K562 (cell line): ENCODE measurements at regions not wholly inside any gene's neighbourhood (a gene's known extent, or its start where the extent isn't known, plus 50 kb on each side); places are given as distances from the start of the nearest gene placed in this dataset.

Experiments
- ATAC-seq: fragments of 200-7000 bp; cut with Tn5 transposase; 3 replicates; pipeline ENCODE4 v1.9.1; 2020; ENCODE audit warnings: moderate library complexity
- BruUV-seq: library from RNA; stranded (reverse); fragments of 400-500 nt; replicated peaks from 2 replicates; lab custom pipeline; 2021; lab: Mats Ljungman, UMichigan
- CTCF ChIA-PET: fragments of 300-600 bp; formaldehyde crosslinking; extraction: SDS; loops from one replicate; lab custom pipeline; 2021; ENCODE audit warnings: low intra/inter-chr PET ratio; lab: Yijun Ruan, JAX
- POLR2A ChIA-PET: fragments of 300-600, 350-650 bp; sonication (Branson Sonifier 250); formaldehyde crosslinking; extraction: SDS; loops from one replicate; lab custom pipeline; 2021; ENCODE audit warnings: antibody characterized with exemption, inconsistent platforms; lab: Yijun Ruan, JAX
- DNase-seq, 4 experiments: peaks; one replicate each; pipeline versions ENCODE4 v3.0.0 to v3.0.0-alpha.2; 2011 to 2018; ENCODE audit warnings: low spot score in 3 of 4, mixed read lengths in 3 of 4; ENCODE audit errors: extremely low read depth in 1 of 4
- FAIRE-seq: peaks from 2 replicates; lab custom pipeline; 2011; peaks lifted over from hg19 to GRCh38; lab: Jason Lieb, UNC
- H2AFZ ChIP-seq: 2 replicates; pipeline ENCODE4 v1.6.0; 2011; ENCODE audit warnings: low read depth, low read length, control low read depth, inconsistent platforms
- H3K27ac ChIP-seq: fragments of 200-600 bp; 3 replicates; pipeline ENCODE4 v1.8.0; 2011; ENCODE audit warnings: low read depth, mild to moderate bottlenecking, control low read depth, inconsistent platforms, low read length, moderate library complexity, mixed read lengths; ENCODE audit errors: extremely low read depth
- H3K27me3 ChIP-seq, 2 experiments: fragments of 300-600 bp in 1 of 2; 2 replicates in 1 of 2; 3 replicates in 1 of 2; pipeline versions ENCODE4 v1.6.0 to v1.8.0; 2011; ENCODE audit warnings: inconsistent platforms in 2 of 2, low read length in 2 of 2, mild to moderate bottlenecking in 1 of 2, mixed read lengths in 1 of 2, moderate library complexity in 1 of 2; ENCODE audit not compliant: control insufficient read depth in 2 of 2, insufficient read depth in 2 of 2
- H3K36me3 ChIP-seq: fragments of 300-600 bp; 3 replicates; pipeline ENCODE4 v1.8.0; 2011; ENCODE audit warnings: mild to moderate bottlenecking, low read length, inconsistent platforms; ENCODE audit not compliant: control insufficient read depth, insufficient read depth
- H3K4me1 ChIP-seq, 2 experiments: fragments of 200-600 bp in 1 of 2; replicated peaks in 1 of 2; 2 replicates in 1 of 2; 3 replicates in 1 of 2; pipeline versions ENCODE4 v1.5.1 to v1.8.0; 2011; ENCODE audit warnings: inconsistent platforms in 2 of 2, low read length in 2 of 2, mild to moderate bottlenecking in 1 of 2, mixed read lengths in 1 of 2, moderate library complexity in 1 of 2; ENCODE audit not compliant: control insufficient read depth in 2 of 2, insufficient read depth in 2 of 2
- H3K4me2 ChIP-seq: 2 replicates; pipeline ENCODE4 v1.6.1; 2011; ENCODE audit warnings: low read length, control low read depth, inconsistent platforms, mixed read lengths; ENCODE audit not compliant: insufficient read depth
- H3K4me3 ChIP-seq: fragments of 200-600 bp; sonication (generic), shearing (Covaris generic); 2 replicates; pipeline ENCODE4 v1.5.1; 2016; ENCODE audit warnings: control low read depth, inconsistent platforms
- H3K79me2 ChIP-seq: fragments of 200-600 bp; 3 replicates; pipeline ENCODE4 v1.8.0; 2011; ENCODE audit warnings: low read length, inconsistent platforms; ENCODE audit not compliant: control insufficient read depth, insufficient read depth
- H3K9ac ChIP-seq, 2 experiments: 2 replicates each; pipeline versions ENCODE4 v1.6.0 to v1.6.1; 2011; ENCODE audit warnings: low read depth in 2 of 2, low read length in 2 of 2, control low read depth in 1 of 2, inconsistent platforms in 1 of 2, mild to moderate bottlenecking in 1 of 2, mixed read lengths in 1 of 2; ENCODE audit not compliant: insufficient read depth in 1 of 2
- H3K9me1 ChIP-seq: one replicate; pipeline ENCODE4 v1.6.0; 2011; ENCODE audit warnings: inconsistent platforms, mild to moderate bottlenecking, low read length, moderate library complexity; ENCODE audit not compliant: control insufficient read depth, insufficient read depth
- H3K9me3 ChIP-seq: replicated peaks from 2 replicates; pipeline ENCODE4 v1.5.1; 2011; ENCODE audit warnings: low read depth, low read length, inconsistent platforms; ENCODE audit not compliant: control insufficient read depth, insufficient read depth
- H4K20me1 ChIP-seq: replicated peaks from 2 replicates; pipeline ENCODE4 v1.6.1; 2011; ENCODE audit warnings: low read length, inconsistent platforms, mixed read lengths; ENCODE audit not compliant: control insufficient read depth, insufficient read depth
- CREBBP ChIP-seq: IDR thresholded peaks from one replicate; pipeline ENCODE4 v1.6.1; 2012; ENCODE audit warnings: low read depth, mild to moderate bottlenecking, control low read depth, inconsistent platforms, low read length
- HLTF ChIP-seq: fragments of 450-650 bp; IDR thresholded peaks from 2 replicates; pipeline ENCODE4 v1.6.1; 2016
- SRSF7 ChIP-seq: fragments of 200-400 bp; formaldehyde crosslinking; optimal IDR thresholded peaks from 2 replicates; pipeline ENCODE3; 2017; ENCODE audit warnings: mild to moderate bottlenecking, low read depth, low read length
- STAT5A ChIP-seq: IDR thresholded peaks from 2 replicates; pipeline ENCODE4 v1.6.1; 2012; ENCODE audit warnings: low read length, inconsistent platforms, borderline replicate concordance
- ZNF785 ChIP-seq: fragments of 250-450 bp; sonication (Bioruptor Pico); IDR thresholded peaks from 2 replicates; pipeline ENCODE4 v1.4.0; 2020; ENCODE audit warnings: mild to moderate bottlenecking
- WGBS: fragments of 100-300 bp; shearing (Covaris generic); methylation state at CpG from one replicate; pipeline ENCODE4 v1.1.6; 2016; ENCODE audit warnings: low coverage, mixed read lengths; ENCODE audit not compliant: insufficient coverage; ENCODE audit errors: missing lambda C conversion rate; 5-methylcytosine and 5-hydroxymethylcytosine counted together
- in situ Hi-C: fragments of 300-500 bp; cut with MboI; formaldehyde crosslinking; loops from 4 replicates; pipeline ENCODE4 v1.15.0; 2018; ENCODE audit warnings: inconsistent platforms, mixed read lengths
- intact Hi-C: fragments of 100-400 bp; cut with micrococcal nuclease; formaldehyde crosslinking; loops from 2 replicates; pipeline ENCODE4 v1.14.2; 2022
- TF ChIP-seq, protein P1 (sequence below), 3 experiments: fragments of 200-800 bp in 1 of 3; sonication (Bioruptor generic) in 1 of 3; sonication (generic) in 1 of 3; formaldehyde crosslinking in 1 of 3; IDR thresholded peaks; 2 replicates each; pipeline versions ENCODE4 v1.6.1 to v1.8.0; 2016 to 2022; ENCODE audit warnings: mild to moderate bottlenecking in 2 of 3, missing compliant biosample characterization in 2 of 3, missing genetic modification characterization in 2 of 3, missing genetic modification reagents in 1 of 3
- TF ChIP-seq, protein P2 (sequence below): fragments of 250-450 bp; sonication (Bioruptor Pico); IDR thresholded peaks from 2 replicates; pipeline ENCODE4 v1.5.0; 2020; ENCODE audit warnings: mild to moderate bottlenecking

- WGBS = 0% methylated on average over 2 of the region's 2 CpGs
- H3K36me3 ChIP-seq = no peaks in the 10 kb centered on the region
- ATAC-seq (no peak), DNase-seq (no peak), FAIRE-seq (no peak)
- TF ChIP-seq HLTF (no peak), SRSF7 (no peak), STAT5A (no peak)
- TF ChIP-seq, protein P1, sequence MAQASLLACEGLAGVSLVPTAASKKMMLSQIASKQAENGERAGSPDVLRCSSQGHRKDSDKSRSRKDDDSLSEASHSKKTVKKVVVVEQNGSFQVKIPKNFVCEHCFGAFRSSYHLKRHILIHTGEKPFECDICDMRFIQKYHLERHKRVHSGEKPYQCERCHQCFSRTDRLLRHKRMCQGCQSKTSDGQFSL (CRISPR knock-in tag; IDR thresholded peaks at IDR 0.05) = no peak
- TF ChIP-seq, protein P1 (tag; IDR thresholded peaks at IDR 0.05) = no peak
- no peaks in the 10 kb centered on the region for H4K20me1 ChIP-seq
- no peak overlapping the region for H2AFZ ChIP-seq
- H3K4me3 ChIP-seq = no peak overlapping the region
- no TSS peak for BruUV-seq
- intact Hi-C loops (no loop called here), in situ Hi-C loops (no loop called here)
- H3K4me1 ChIP-seq = no peaks in the 10 kb centered on the region
- ChIA-PET POLR2A (no interaction called here), CTCF (no interaction called here)
- no peaks in the 10 kb centered on the region for H3K9me1 ChIP-seq
- no peak overlapping the region for H3K9ac ChIP-seq
- H3K79me2 ChIP-seq = no peaks in the 10 kb centered on the region
- H3K4me2 ChIP-seq = no peak overlapping the region
- no peaks in the 10 kb centered on the region for H3K27me3 ChIP-seq
- H3K9me3 ChIP-seq = no peaks in the 10 kb centered on the region
- H3K27ac ChIP-seq = no peak overlapping the region
Measured at GRCh38 chrX:81779701-81780100, 577.8 kb downstream of the SH3BGRL start.

- Histone ChIP-seq H3K9ac (no peak overlapping the region), H3K27me3 (no peaks in the 10 kb centered on the region)
- 0% methylated on average over 1 of the region's 1 CpG for WGBS
- TF ChIP-seq CREBBP (no peak), ZNF785 (CRISPR knock-in tag) (no peak)
- TF ChIP-seq, protein P2, sequence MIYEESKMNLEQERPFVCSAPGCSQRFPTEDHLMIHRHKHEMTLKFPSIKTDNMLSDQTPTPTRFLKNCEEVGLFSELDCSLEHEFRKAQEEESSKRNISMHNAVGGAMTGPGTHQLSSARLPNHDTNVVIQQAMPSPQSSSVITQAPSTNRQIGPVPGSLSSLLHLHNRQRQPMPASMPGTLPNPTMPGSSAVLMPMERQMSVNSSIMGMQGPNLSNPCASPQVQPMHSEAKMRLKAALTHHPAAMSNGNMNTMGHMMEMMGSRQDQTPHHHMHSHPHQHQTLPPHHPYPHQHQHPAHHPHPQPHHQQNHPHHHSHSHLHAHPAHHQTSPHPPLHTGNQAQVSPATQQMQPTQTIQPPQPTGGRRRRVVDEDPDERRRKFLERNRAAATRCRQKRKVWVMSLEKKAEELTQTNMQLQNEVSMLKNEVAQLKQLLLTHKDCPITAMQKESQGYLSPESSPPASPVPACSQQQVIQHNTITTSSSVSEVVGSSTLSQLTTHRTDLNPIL (CRISPR knock-in tag) = no peak
- TF ChIP-seq, all 486 proteins: peak for 0
- in situ Hi-C loops (no loop called here), intact Hi-C loops (no loop called here)
- DNase-seq (no peak), FAIRE-seq (no peak), ATAC-seq (no peak)
- CTCF ChIA-PET = no interaction called here
- Histone ChIP-seq H3K27ac (no peak overlapping the region), H3K4me3 (no peak overlapping the region), H3K9me1 (no peaks in the 10 kb centered on the region), H3K4me1 (no peaks in the 10 kb centered on the region), H3K36me3 (no peaks in the 10 kb centered on the region), H3K4me2 (no peak overlapping the region), H3K9me3 (no peaks in the 10 kb centered on the region), H4K20me1 (no peaks in the 10 kb centered on the region), H2AFZ (no peak overlapping the region), H3K79me2 (no peaks in the 10 kb centered on the region)
- no TSS peak for BruUV-seq
- POLR2A ChIA-PET = no interaction called here
Measured at GRCh38 chrX:81791086-81791485, 589.2 kb downstream of the SH3BGRL start.
